Right lung (tissue), 2 donors: ENCODE measurements at regions not wholly inside any gene's neighbourhood (a gene's known extent, or its start where the extent isn't known, plus 50 kb on each side); places are given as distances from the start of the nearest gene placed in this dataset.

ENCODE experiments used
- DNase-seq, 2 donors: peaks; one replicate each; pipeline ENCODE4 v3.0.0-alpha.2; 2013

DNA sequence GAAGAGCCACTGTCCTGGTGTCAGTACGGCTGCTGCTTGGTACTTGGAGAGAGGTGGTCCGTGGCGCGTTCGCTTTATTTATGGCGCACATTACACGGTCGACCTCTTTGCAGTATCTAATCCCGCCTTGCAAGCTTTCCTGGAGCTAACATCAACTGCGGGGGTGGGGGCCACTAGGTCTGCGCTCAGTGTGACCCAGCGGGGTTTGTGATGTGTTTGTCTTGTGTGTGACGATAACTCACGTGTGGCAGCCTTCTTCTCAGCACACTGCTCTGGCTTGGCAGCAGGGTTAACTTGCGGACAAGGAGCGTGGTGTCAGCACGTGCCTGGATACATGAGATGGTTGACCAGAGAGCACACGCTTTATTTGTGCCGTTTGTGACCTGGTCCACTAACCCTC lies 122.2 kb upstream of the RTL1 start:
- no peak for DNase-seq

- DNase-seq, result no peak
These were observed 122.8 kb upstream of the RTL1 start for GRCh38 chr14:101026341-101026740.

DNA sequence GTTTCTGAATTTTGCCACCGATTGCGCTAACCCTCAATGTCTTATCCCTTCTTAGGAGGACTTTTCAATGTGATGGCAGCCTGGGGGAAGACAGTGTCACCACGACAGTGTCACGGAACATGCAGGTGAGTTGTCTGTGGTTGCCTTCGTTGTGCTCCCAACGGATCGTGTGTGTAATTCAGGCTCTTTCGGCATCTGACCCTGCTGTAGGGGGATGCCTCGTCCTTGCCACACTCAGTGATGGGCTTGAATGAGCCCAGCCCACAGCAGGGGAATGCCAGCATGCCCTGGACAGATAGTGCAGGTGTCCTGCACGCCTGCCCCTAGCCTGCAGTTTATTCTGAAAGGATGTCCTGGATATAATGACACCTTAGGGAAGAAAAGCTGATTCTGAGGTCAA lies 123.8 kb upstream of the RTL1 start:
- DNase-seq, result no peak

GRCh38 chr14:101027966-101028365 lies 124.4 kb upstream of the RTL1 start:
- no peak for DNase-seq

GRCh38 chr14:101028971-101029667 lies 125.6 kb upstream of the RTL1 start:
- DNase-seq, result no peak

- no peak for DNase-seq
These were observed 126.3 kb upstream of the RTL1 start for GRCh38 chr14:101029668-101030290.

GRCh38 chr14:101030586-101030985 lies 127.1 kb upstream of the RTL1 start:
- no peak for DNase-seq

DNA sequence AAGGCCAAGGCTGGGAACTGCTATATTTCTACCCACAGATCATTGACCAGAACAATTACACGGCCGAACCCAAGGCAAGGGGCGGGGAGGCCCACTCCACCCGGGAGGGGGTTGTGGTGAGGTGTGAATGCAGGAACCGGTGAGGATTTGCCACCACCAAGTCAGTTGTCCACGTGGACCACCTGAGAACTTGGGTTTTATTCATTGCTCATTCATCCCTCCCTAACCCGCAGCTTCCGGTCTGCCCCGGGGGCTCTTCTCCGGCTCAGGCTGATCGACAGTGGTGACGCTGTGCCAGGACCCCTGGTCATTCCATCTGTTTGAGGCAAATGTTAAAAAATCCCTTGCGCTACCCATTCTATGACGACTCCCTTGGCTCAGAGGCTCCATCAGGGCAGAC lies 127.7 kb upstream of the RTL1 start:
- no peak for DNase-seq

GRCh38 chr14:101031721-101032120 lies 128.2 kb upstream of the RTL1 start:
- no peak for DNase-seq

GRCh38 chr14:101032433-101032832 lies 128.9 kb upstream of the RTL1 start:
- no peak for DNase-seq

GRCh38 chr14:101033006-101033405 lies 129.5 kb upstream of the RTL1 start:
- DNase-seq, result no peak

- DNase-seq, result no peak
These were observed 130.1 kb upstream of the RTL1 start for GRCh38 chr14:101033446-101034165.

DNA sequence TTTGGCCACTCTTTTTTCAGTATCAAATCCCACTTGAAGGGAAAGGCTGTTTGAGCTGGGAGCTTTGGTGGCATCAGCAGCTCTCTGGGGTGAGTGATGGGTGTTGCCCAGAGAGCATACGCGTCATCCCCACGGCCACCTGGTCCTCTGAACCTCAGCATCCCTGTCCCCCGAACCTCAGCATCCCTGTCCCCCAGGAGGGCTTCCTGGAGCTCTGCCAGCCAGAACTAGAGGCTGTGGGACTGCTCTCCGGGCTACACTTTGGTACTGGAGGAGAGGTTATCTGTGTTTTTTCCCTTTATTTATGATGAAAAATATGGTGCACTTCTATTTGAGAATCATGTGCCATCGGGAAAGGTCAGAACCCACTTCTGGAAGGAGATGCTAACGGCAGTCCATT lies 131.5 kb upstream of the RTL1 start:
- no peak for DNase-seq

DNA sequence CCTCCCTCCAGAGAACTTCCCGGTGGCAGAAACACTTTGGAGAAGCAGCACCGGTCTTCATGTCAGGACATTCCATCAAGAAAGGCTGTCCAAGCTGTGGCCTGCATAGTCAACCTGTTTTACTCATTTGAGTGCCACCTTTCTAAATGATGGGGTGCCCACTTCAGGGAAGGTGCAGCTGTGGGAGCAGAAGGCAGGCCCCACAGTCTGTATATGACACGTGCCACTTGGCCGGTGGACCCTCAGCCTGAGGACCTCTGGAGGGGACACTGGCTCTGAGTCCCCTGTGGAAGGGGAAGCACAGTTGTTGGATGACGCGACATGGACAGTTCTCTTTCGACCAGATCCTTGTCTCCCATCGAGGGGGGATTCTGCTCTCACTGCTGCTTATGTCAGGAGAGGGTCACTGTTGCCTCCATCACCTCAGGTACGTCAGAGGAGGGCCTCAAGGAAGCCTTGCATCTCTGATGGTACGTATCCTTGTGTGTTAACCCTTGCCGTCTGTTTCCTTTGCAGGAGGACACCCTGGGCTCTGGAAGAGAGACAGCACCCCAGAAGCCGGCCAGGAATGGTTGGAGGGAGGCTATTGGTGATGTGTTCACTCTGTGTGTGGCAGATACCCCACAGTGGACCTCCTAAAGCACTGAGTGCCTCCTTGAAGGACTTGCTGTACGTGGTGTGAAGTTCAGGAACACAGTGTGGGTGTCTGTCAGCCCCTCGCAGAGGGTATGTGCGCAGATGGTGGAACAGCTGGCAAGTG lies 132.1 kb upstream of the RTL1 start:
- DNase-seq, result no peak

- no peak for DNase-seq
These were observed 133.7 kb upstream of the RTL1 start for GRCh38 chr14:101037021-101037817.

DNA sequence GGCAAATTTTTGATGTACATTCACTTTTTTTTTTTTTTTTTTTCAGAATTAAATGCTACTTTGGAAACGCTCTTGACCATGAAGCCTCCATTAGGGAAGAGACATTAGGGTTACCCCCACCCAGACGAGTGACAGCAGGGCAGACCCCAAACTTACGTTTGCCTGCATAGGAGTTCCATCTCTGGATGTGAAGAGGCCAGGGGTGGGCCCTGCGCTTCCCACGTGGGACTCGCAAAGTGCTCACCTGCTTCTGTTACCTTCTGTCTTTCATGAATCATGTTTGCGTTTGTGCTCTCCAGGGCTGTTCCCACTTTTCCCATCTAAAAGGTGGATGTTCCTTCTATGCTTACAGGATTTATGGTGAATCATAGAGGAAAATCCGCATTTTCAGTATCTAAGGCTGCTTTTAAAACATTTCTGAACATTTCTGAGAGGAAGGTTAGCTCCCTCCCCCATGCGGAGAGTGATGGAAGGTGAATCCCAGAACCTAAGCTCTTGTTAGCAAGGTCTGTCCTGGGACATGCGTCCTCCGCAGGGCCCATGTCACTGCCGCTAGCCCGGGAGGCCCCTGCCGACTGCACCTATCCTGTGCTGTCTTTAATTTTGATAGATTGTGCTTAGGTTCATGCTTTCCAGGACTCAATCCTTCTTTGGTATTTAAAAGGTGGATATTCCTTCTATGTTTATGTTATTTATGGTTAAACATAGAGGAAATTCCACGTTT lies 135.7 kb upstream of the RTL1 start:
- DNase-seq, result no peak

DNA sequence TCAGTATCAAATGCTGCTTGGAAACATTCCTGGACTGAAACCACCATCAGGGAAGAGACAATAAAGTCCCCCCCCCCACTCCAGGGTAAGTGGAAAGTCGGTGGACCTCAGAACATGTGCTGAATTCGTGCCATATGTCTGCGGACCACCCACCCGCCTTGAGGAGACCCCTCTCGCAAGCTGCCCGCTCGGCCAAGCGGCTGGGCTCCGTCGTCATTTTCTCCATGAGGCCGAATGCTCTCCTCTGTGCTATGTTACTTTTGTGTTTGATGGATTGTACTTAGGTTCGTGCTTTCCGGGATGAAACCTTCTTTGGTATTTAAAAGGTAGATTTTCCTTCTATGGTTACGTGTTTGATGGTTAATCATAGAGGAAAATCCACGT lies 136.2 kb upstream of the RTL1 start:
- no peak for DNase-seq

- DNase-seq, result no peak
These were observed 137.3 kb upstream of the RTL1 start for GRCh38 chr14:101040538-101041442.

DNA sequence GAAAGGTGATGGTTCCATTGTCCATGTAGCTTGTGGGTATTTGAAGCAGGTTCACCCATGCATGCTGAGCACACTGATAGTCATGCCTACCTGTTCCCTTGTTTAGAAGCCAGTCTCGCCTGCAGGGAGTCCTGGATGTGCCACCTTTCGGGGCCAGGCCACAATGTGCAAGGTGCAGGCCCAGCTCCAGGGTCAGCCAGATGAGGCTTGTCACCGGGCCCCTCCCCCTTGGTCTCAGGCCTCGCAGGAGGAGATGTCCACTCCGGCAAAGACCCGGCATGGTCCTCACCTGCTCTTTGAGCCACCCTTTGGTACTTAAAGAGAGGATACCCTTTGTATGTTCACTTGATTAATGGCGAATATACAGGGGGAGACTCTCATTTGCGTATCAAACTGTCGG lies 140.4 kb upstream of the RTL1 start:
- DNase-seq, result no peak

DNA sequence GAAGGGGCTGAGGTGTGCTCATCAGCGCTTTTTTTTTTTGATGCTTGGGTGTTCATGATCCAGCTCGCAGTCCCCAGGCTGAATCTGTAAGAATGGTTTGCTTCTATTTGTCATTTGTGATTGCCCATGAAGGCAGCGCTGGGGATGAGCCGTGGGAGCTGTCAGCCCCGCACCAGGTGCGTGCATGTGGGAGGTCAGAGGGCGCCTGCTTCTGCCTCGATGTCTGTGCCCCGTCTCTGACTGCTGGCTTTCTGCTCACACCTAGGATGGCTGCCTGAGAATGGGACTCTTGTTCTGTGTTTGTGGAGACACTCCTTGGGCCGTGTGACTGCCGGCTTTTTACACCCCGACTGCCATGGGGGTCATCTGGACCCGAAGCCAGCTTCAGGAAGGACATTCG lies 141.2 kb upstream of the RTL1 start:
- no peak for DNase-seq
